NCI-H446 (cell line): ENCODE measurements at regions not wholly inside any gene's neighbourhood (a gene's known extent, or its start where the extent isn't known, plus 50 kb on each side); places are given as distances from the start of the nearest gene placed in this dataset.
"Not testable (repeated sequence)": the region's sequence is repeated elsewhere in the genome, so short reads cannot be mapped to it uniquely, and the experiment has no call there.

Source experiments
- DNase-seq, 2 experiments: peaks; one replicate each; lab custom pipeline; 2025; lab: John Stamatoyannopoulos, UW

- DNase-seq, result no peak
Measured at GRCh38 chr11:44361813-44362212, 51.9 kb upstream of the ALX4 start.

- no peak for DNase-seq
Measured at GRCh38 chr11:44363116-44363515, 53.2 kb upstream of the ALX4 start.

- DNase-seq, result no peak
Measured at GRCh38 chr11:44364596-44364995, 54.7 kb upstream of the ALX4 start.

- DNase-seq, result no peak
Measured at GRCh38 chr11:44365616-44366015, 55.7 kb upstream of the ALX4 start.

- DNase-seq, result no peak
Measured at GRCh38 chr11:44366026-44366425, 56.1 kb upstream of the ALX4 start.

GRCh38 chr11:44366741-44367140 is 56.8 kb upstream of the ALX4 start:
- no peak for DNase-seq

GRCh38 chr11:44367452-44367851 is 57.5 kb upstream of the ALX4 start:
- DNase-seq, result no peak

- DNase-seq, result no peak
Measured at GRCh38 chr11:44368886-44369285, 58.9 kb upstream of the ALX4 start.

GRCh38 chr11:44371042-44371441 is 61.1 kb upstream of the ALX4 start:
- DNase-seq, result not testable (repeated sequence)

- no peak for DNase-seq
Measured at GRCh38 chr11:44371706-44372105, 61.8 kb upstream of the ALX4 start.

- no peak for DNase-seq
Measured at GRCh38 chr11:44372989-44373388, 63.0 kb upstream of the ALX4 start.

- DNase-seq, result no peak
Measured at GRCh38 chr11:44374001-44374400, 64.1 kb upstream of the ALX4 start.

- DNase-seq, result no peak
Measured at GRCh38 chr11:44376423-44376822, 66.5 kb upstream of the ALX4 start.

GRCh38 chr11:44377121-44377520 is 67.2 kb upstream of the ALX4 start:
- no peak for DNase-seq

GRCh38 chr11:44377914-44378321 is 68.0 kb upstream of the ALX4 start:
- no peak for DNase-seq

- no peak for DNase-seq
Measured at GRCh38 chr11:44379141-44380008, 69.4 kb upstream of the ALX4 start.

- no peak for DNase-seq
Measured at GRCh38 chr11:44380009-44380313, 70.0 kb upstream of the ALX4 start.

GRCh38 chr11:44380820-44381219 is 70.9 kb upstream of the ALX4 start:
- no peak for DNase-seq

- DNase-seq, result no peak
Measured at GRCh38 chr11:44381261-44381660, 71.3 kb upstream of the ALX4 start.

GRCh38 chr11:44382118-44382517 is 72.2 kb upstream of the ALX4 start:
- no peak for DNase-seq

GRCh38 chr11:44382656-44383240 is 72.8 kb upstream of the ALX4 start:
- no peak for DNase-seq

GRCh38 chr11:44383246-44383645 is 73.3 kb upstream of the ALX4 start:
- DNase-seq, result no peak

GRCh38 chr11:44387415-44387814 is 77.5 kb upstream of the ALX4 start:
- DNase-seq, result no peak

GRCh38 chr11:44387825-44388224 is 77.9 kb upstream of the ALX4 start:
- DNase-seq, result no peak
